SU-DHL-6 (cell line): ENCODE measurements at regions not wholly inside any gene's neighbourhood (a gene's known extent, or its start where the extent isn't known, plus 50 kb on each side); places are given as distances from the start of the nearest gene placed in this dataset.
A peak's percentile ranks its signal among the peaks of the same experiment; 100 is the strongest.

Source experiments
- H2AFZ ChIP-seq: fragments of 200-600 bp; sonication (generic); 2 replicates; pipeline ENCODE4 v1.6.1; 2014; ENCODE audit warnings: low read depth, mild to moderate bottlenecking, moderate library complexity, mixed read lengths, antibody characterized with exemption, low read length; ENCODE audit not compliant: severe bottlenecking
- H3F3A ChIP-seq: fragments of 200-600 bp; shearing (Covaris generic); 2 replicates; pipeline ENCODE4 v1.6.0; 2016; ENCODE audit warnings: antibody characterized with exemption, mild to moderate bottlenecking; ENCODE audit not compliant: insufficient read depth
- H3K27ac ChIP-seq: fragments of 200-600 bp; sonication (generic); 2 replicates; pipeline ENCODE4 v1.5.1; 2016; ENCODE audit warnings: low read depth, mild to moderate bottlenecking, low read length, moderate library complexity, mixed read lengths
- H3K27me3 ChIP-seq: fragments of 200-600 bp; sonication (generic), shearing (Covaris generic); 2 replicates; pipeline ENCODE4 v1.6.0; 2014; ENCODE audit warnings: mild to moderate bottlenecking, low read length
- H3K36me3 ChIP-seq: fragments of 200-600 bp; sonication (generic); 2 replicates; pipeline ENCODE4 v1.6.1; 2014; ENCODE audit warnings: mild to moderate bottlenecking, low read length, mixed read lengths
- H3K4me2 ChIP-seq: fragments of 300-600, 200-600 bp; shearing (Covaris generic), sonication (generic); 2 replicates; pipeline ENCODE4 v1.6.0; 2014; ENCODE audit warnings: low read length, low read depth, mild to moderate bottlenecking; ENCODE audit not compliant: poor library complexity, severe bottlenecking
- H3K4me3 ChIP-seq: fragments of 200-600 bp; sonication (generic); 2 replicates; pipeline ENCODE4 v1.5.1; 2014; ENCODE audit warnings: antibody characterized with exemption, low read length, mild to moderate bottlenecking, mixed read lengths; ENCODE audit not compliant: insufficient read depth, poor library complexity, severe bottlenecking
- H3K79me2 ChIP-seq: fragments of 200-600 bp; sonication (generic); 2 replicates; pipeline ENCODE4 v1.6.1; 2014; ENCODE audit warnings: mild to moderate bottlenecking, low read length, moderate library complexity; ENCODE audit not compliant: insufficient read depth
- H3K9ac ChIP-seq: fragments of 200-600 bp; sonication (generic); 2 replicates; pipeline ENCODE4 v1.7.0; 2014; ENCODE audit warnings: mild to moderate bottlenecking, low read length
- H3K9me2 ChIP-seq: fragments of 200-600 bp; sonication (generic); replicated peaks from 2 replicates; pipeline ENCODE4 v1.6.1; 2014; ENCODE audit warnings: low read length; ENCODE audit not compliant: insufficient read depth
- H3K9me3 ChIP-seq: fragments of 200-600 bp; sonication (generic); 2 replicates; pipeline ENCODE4 v1.6.1; 2014; ENCODE audit warnings: low read length, mixed read lengths; ENCODE audit not compliant: insufficient read depth
- H4K20me1 ChIP-seq: fragments of 200-600 bp; sonication (generic); 2 replicates; pipeline ENCODE4 v1.6.1; 2014; ENCODE audit warnings: low read depth, mild to moderate bottlenecking, antibody characterized with exemption, low read length, moderate library complexity, mixed read lengths
- EZH2phosphoT487 ChIP-seq: fragments of 200-600 bp; sonication (generic), shearing (Covaris generic); conservative IDR thresholded peaks from 2 replicates; pipeline ENCODE4 v1.6.1; 2018; ENCODE audit warnings: mild to moderate bottlenecking, antibody characterized with exemption, low read length, moderate library complexity, mixed read lengths
- TF ChIP-seq, protein P1 (sequence below): fragments of 200-600 bp; sonication (generic); IDR thresholded peaks from one replicate; pipeline ENCODE4 v1.5.1; 2017; ENCODE audit warnings: antibody characterized with exemption, mild to moderate bottlenecking, low read length, moderate library complexity; ENCODE audit not compliant: insufficient read depth, poor library complexity, severe bottlenecking

DNA sequence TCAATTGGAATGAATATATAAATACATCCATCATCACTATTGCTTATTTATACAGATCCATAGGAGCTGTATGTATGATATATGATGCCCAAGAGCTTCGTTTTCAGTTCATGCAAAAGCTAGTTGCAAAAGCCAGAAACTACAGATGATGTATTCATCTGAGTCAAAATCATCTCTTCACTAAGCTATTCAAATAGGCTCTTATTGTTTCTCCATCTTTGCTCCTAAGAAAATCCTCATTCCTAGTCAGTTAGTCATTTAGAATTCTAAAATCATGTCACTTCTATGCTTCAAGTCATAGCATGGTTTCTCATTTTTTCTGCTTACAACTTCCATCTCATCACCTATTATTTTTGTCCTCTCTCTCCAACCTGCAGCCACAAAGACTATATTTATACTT, 300.1 kb upstream of the TRAM1L1 start:
- Histone ChIP-seq H3K4me3 (no peak overlapping the region), H3K9me3 (no peaks in the 10 kb centered on the region), H3K27me3 (no peaks in the 10 kb centered on the region), H3K9me2 (no peaks in the 10 kb centered on the region), H3K9ac (no peak overlapping the region), H3F3A (no peaks in the 10 kb centered on the region), H2AFZ (peak overlapping the region; percentile 54), H3K36me3 (no peaks in the 10 kb centered on the region), H3K4me2 (no peak overlapping the region), H4K20me1 (no peaks in the 10 kb centered on the region), H3K79me2 (no peaks in the 10 kb centered on the region), H3K27ac (no peak overlapping the region)
- TF ChIP-seq EZH2phosphoT487: no peak

DNA sequence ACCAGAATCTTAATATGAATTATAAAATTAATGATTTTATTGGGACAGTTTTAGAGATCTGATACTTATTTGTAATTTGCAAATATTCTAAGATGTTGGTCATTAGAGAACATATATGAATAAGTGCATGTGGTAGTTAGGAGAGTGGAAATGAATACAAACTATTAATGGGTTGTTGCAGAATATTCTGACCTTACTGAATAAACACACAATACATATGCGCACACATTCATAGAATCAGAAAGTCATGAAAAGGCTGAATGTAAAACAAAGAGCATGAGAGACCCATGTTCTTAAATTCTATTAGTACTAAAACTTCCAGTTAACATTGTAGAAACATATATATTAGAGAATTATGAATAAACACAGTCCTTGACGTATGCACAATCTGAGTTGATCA, 301.7 kb upstream of the TRAM1L1 start:
- H2AFZ ChIP-seq: no peak overlapping the region
- no peak overlapping the region for H3K4me2 ChIP-seq
- H3K27ac ChIP-seq: no peak overlapping the region
- H3K79me2 ChIP-seq: no peaks in the 10 kb centered on the region
- TF ChIP-seq, protein P1, sequence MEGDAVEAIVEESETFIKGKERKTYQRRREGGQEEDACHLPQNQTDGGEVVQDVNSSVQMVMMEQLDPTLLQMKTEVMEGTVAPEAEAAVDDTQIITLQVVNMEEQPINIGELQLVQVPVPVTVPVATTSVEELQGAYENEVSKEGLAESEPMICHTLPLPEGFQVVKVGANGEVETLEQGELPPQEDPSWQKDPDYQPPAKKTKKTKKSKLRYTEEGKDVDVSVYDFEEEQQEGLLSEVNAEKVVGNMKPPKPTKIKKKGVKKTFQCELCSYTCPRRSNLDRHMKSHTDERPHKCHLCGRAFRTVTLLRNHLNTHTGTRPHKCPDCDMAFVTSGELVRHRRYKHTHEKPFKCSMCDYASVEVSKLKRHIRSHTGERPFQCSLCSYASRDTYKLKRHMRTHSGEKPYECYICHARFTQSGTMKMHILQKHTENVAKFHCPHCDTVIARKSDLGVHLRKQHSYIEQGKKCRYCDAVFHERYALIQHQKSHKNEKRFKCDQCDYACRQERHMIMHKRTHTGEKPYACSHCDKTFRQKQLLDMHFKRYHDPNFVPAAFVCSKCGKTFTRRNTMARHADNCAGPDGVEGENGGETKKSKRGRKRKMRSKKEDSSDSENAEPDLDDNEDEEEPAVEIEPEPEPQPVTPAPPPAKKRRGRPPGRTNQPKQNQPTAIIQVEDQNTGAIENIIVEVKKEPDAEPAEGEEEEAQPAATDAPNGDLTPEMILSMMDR: no peak
- no peak for TF ChIP-seq EZH2phosphoT487
- no peaks in the 10 kb centered on the region for H3K36me3 ChIP-seq
- no peaks in the 10 kb centered on the region for H3F3A ChIP-seq
- no peak overlapping the region for H3K4me3 ChIP-seq
- no peaks in the 10 kb centered on the region for H3K9me2 ChIP-seq
- no peaks in the 10 kb centered on the region for H3K27me3 ChIP-seq
- no peaks in the 10 kb centered on the region for H3K9me3 ChIP-seq
- H3K9ac ChIP-seq: no peak overlapping the region
- no peaks in the 10 kb centered on the region for H4K20me1 ChIP-seq

DNA sequence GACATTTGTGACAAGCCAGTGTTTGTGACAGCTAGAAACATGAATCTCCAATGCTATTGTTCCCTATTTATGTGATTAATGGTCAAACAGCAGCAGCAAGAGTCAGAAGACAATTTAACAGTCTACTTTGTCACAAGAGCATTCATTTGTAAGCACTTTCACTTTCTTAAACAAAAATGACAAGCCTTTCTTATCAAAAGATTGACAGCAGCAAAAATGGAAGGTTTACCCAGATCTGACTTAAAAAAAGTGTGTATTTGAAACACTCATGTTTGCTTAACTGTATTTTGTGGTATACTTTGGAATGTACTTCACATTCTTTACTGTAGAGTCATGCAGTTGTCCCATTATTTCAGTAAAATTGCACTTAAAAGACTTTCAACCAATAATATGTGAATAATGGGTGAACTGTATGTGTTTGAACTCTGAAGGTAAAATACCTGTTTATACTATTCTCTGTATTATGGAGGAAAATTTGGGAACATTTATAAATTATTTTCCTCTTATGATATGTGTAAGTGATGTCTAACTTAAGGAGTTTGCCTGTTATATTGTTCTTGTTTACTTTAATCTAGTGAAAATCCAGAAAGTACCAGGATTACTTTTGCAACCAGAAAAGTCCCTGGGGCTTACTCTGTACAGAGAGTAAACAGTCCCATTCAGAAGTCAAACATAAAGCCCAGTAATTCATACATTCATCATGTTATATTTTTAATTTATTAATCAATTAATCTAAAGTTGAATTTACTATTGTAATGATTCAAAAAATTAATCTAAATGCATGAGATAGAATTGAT, 314.9 kb upstream of the TRAM1L1 start:
- Histone ChIP-seq H3K79me2 (no peaks in the 10 kb centered on the region), H3F3A (no peaks in the 10 kb centered on the region), H3K27me3 (no peaks in the 10 kb centered on the region), H3K9me2 (no peaks in the 10 kb centered on the region), H3K4me2 (peak overlapping the region; percentile 20), H3K4me3 (no peak overlapping the region), H2AFZ (no peak overlapping the region), H3K9me3 (no peaks in the 10 kb centered on the region), H3K36me3 (no peaks in the 10 kb centered on the region), H3K27ac (no peak overlapping the region), H3K9ac (no peak overlapping the region), H4K20me1 (no peaks in the 10 kb centered on the region)
- no peak for TF ChIP-seq EZH2phosphoT487
- TF ChIP-seq, protein P1: no peak

DNA sequence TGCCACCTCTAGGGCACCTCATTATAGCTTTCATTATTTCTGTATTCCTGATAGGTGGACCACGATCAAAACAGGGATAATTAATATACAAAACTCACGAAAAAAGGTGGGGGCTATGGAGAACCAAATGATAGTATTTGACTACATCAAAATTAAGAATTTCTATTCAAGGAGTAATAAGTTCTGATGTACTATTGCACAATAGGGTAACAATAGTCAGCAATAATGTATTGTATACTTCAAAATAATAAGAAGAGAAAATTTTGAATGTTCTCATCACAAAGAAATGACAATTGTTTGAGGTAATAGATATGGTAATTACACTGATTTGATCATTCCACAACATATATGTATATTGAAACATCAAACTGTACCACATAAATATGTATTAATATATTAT, 327.3 kb upstream of the TRAM1L1 start:
- Histone ChIP-seq H3K9ac (no peak overlapping the region), H3K27me3 (no peaks in the 10 kb centered on the region), H3K4me3 (no peak overlapping the region), H3K9me2 (no peaks in the 10 kb centered on the region), H3K9me3 (no peaks in the 10 kb centered on the region), H2AFZ (no peak overlapping the region), H4K20me1 (no peaks in the 10 kb centered on the region), H3K27ac (no peak overlapping the region), H3F3A (no peaks in the 10 kb centered on the region), H3K36me3 (no peaks in the 10 kb centered on the region), H3K4me2 (no peak overlapping the region), H3K79me2 (no peaks in the 10 kb centered on the region)
- TF ChIP-seq, protein P1: no peak
- TF ChIP-seq EZH2phosphoT487: no peak
